Breast epithelium (tissue), 4 donors: ENCODE measurements at regions not wholly inside any gene's neighbourhood (a gene's known extent, or its start where the extent isn't known, plus 50 kb on each side); places are given as distances from the start of the nearest gene placed in this dataset.

Experiments
- DNase-seq, 2 donors: peaks; one replicate each; pipeline ENCODE4 v3.0.0-alpha.2; 2019; ENCODE audit warnings: low spot score in 2 of 2
- H3K27ac ChIP-seq, 2 donors: fragments of 200-600 bp; sonication (generic) in 1 of 2; one replicate each; pipeline ENCODE4 v1.5.1; 2016 to 2019; ENCODE audit warnings: mild to moderate bottlenecking in 1 of 2
- H3K27me3 ChIP-seq, 2 donors: fragments of 200-600 bp; sonication (generic) in 1 of 2; one replicate each; pipeline versions ENCODE4 v1.5.1 to v1.6.0; 2017 to 2019; ENCODE audit warnings: control low read depth in 1 of 2, mild to moderate bottlenecking in 1 of 2
- H3K36me3 ChIP-seq: fragments of 200-600 bp; one replicate; pipeline ENCODE4 v1.5.1; 2019
- H3K4me1 ChIP-seq, 2 donors: fragments of 200-600 bp; sonication (generic); one replicate each; pipeline ENCODE4 v1.5.1; 2016 to 2019; ENCODE audit warnings: control low read depth in 1 of 2
- H3K4me3 ChIP-seq, 3 donors: fragments of 200-600 bp; sonication (generic); 1 replicate in 2 of 3; 2 replicates in 1 of 3; pipeline ENCODE4 v1.5.1; 2016 to 2019; ENCODE audit warnings: mild to moderate bottlenecking in 3 of 3, moderate library complexity in 2 of 3
- H3K9me3 ChIP-seq, 2 donors: fragments of 200-600 bp; sonication (generic) in 1 of 2; one replicate each; pipeline ENCODE4 v1.5.1; 2016 to 2019; ENCODE audit warnings: control low read depth in 1 of 2
- POLR2A ChIP-seq: fragments of 450-650 bp; IDR thresholded peaks from one replicate; pipeline ENCODE4 v1.6.1; 2016; ENCODE audit warnings: antibody characterized with exemption, mild to moderate bottlenecking, moderate library complexity
- POLR2AphosphoS5 ChIP-seq, 3 donors: sonication (generic); formaldehyde crosslinking; IDR thresholded peaks; one replicate each; pipeline ENCODE4 v1.6.1; 2017; ENCODE audit warnings: antibody characterized with exemption in 3 of 3
- intact Hi-C: fragments of 100-400 bp; cut with DNase I; formaldehyde crosslinking; loops from one replicate; pipeline ENCODE4 v1.15.1; 2023; ENCODE audit warnings: low total_unique reads
- TF ChIP-seq, protein P1 (sequence below), 3 donors: fragments of 450-650 bp; IDR thresholded peaks; one replicate each; pipeline ENCODE4 v1.5.1; 2016 to 2017; ENCODE audit warnings: antibody characterized with exemption in 3 of 3, mild to moderate bottlenecking in 3 of 3, moderate library complexity in 3 of 3

DNA sequence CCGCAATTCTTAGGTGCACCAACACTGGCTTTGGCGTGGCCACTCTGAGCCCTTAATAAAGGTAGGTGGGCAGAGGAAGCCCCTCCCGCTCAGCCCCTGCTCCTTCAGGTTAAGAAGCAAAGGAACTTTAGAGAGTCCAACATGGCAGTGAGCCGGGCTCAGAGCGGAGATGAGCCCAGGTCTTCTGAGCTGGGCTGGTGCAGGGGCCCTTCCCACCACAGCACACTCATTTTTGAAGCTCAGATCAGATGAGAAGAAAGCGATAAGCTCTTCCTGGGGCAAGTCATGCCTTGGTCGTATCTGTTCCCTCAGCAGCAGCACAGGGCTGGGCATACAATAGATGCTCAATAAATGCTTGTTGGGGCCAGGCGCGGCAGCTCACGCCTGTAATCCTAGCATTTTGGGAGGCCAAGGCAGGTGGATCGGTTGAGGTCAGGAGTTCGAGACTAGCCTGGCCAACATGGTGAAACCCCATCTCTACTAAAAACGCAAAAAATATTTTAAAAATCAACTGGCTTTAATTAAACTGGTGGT, 51.1 kb upstream of the TARDBP start:
- no peak for TF ChIP-seq POLR2AphosphoS5 (IDR thresholded peaks at IDR 0.05)
- no peak for TF ChIP-seq POLR2A
- TF ChIP-seq, protein P1, sequence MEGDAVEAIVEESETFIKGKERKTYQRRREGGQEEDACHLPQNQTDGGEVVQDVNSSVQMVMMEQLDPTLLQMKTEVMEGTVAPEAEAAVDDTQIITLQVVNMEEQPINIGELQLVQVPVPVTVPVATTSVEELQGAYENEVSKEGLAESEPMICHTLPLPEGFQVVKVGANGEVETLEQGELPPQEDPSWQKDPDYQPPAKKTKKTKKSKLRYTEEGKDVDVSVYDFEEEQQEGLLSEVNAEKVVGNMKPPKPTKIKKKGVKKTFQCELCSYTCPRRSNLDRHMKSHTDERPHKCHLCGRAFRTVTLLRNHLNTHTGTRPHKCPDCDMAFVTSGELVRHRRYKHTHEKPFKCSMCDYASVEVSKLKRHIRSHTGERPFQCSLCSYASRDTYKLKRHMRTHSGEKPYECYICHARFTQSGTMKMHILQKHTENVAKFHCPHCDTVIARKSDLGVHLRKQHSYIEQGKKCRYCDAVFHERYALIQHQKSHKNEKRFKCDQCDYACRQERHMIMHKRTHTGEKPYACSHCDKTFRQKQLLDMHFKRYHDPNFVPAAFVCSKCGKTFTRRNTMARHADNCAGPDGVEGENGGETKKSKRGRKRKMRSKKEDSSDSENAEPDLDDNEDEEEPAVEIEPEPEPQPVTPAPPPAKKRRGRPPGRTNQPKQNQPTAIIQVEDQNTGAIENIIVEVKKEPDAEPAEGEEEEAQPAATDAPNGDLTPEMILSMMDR (IDR thresholded peaks at IDR 0.05), result no peak

DNA sequence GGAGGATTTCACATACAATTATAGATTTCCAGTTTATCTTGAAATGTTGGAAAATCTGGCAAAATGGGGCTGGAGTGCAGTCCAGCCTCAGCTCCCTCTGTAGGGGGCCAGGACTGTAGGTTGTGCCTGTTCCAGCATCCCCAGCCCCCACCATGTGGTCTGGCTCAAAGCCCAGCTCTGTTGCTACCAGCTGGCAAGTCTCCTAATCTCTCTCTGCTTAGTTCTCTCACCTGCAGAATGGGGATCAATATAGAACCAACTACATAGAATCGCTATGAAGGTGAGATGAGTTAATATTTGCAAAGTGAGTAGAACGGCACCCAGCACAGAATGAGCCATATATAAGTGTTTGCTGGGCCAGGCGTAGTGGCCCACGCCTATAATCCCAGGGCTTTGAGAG, 50.0 kb upstream of the TARDBP start:
- Histone ChIP-seq H3K36me3 (no peaks in the 10 kb centered on the region), H3K9me3 (no peaks in the 10 kb centered on the region), H3K4me3 (no peak overlapping the region), H3K4me1 (no peaks in the 10 kb centered on the region), H3K27ac (no peak overlapping the region), H3K27me3 (no peaks in the 10 kb centered on the region)
- TF ChIP-seq POLR2AphosphoS5 (IDR thresholded peaks at IDR 0.05) (no peak), POLR2A (no peak)
- TF ChIP-seq, protein P1 (IDR thresholded peaks at IDR 0.05), result no peak
- no peak for DNase-seq
- intact Hi-C loops, result no loop called here

More for the DNA sequence above, 51.1 kb upstream of the TARDBP start:
- Histone ChIP-seq H3K4me3 (no peak overlapping the region), H3K36me3 (no peaks in the 10 kb centered on the region), H3K27ac (no peak overlapping the region), H3K27me3 (no peaks in the 10 kb centered on the region), H3K4me1 (no peaks in the 10 kb centered on the region), H3K9me3 (no peaks in the 10 kb centered on the region)
- DNase-seq, result no peak
- intact Hi-C loops, result no loop called here
